Neutrophil (primary cell): ENCODE measurements at regions not wholly inside any gene's neighbourhood (a gene's known extent, or its start where the extent isn't known, plus 50 kb on each side); places are given as distances from the start of the nearest gene placed in this dataset.

Source experiments
- H3K27ac ChIP-seq: fragments of 200-600 bp; sonication (generic); 2 replicates; pipeline ENCODE4 v1.5.1; 2016; ENCODE audit warnings: mild to moderate bottlenecking, moderate library complexity
- H3K27me3 ChIP-seq: fragments of 200-600 bp; sonication (generic); 2 replicates; pipeline ENCODE4 v1.6.0; 2016; ENCODE audit warnings: mild to moderate bottlenecking
- H3K36me3 ChIP-seq: fragments of 200-600 bp; sonication (generic); 2 replicates; pipeline ENCODE4 v1.5.1; 2017
- H3K4me1 ChIP-seq, 2 experiments: fragments of 200-600 bp in 1 of 2; sonication (generic) in 1 of 2; 1 replicate in 1 of 2; 2 replicates in 1 of 2; pipeline versions ENCODE4 v1.5.1 to v1.6.1; 2013 to 2016; ENCODE audit warnings: low read depth in 1 of 2, low read length in 1 of 2, mild to moderate bottlenecking in 1 of 2, moderate library complexity in 1 of 2; ENCODE audit not compliant: control insufficient read depth in 1 of 2, insufficient read depth in 1 of 2
- H3K4me3 ChIP-seq, 2 experiments: fragments of 200-600 bp in 1 of 2; sonication (generic) in 1 of 2; 1 replicate in 1 of 2; 2 replicates in 1 of 2; pipeline ENCODE4 v1.5.1; 2013 to 2016; ENCODE audit warnings: low read depth in 1 of 2, low read length in 1 of 2, mild to moderate bottlenecking in 1 of 2, moderate library complexity in 1 of 2
- H3K9me3 ChIP-seq: fragments of 200-600 bp; sonication (generic); 2 replicates; pipeline ENCODE4 v1.5.1; 2016
- CTCF ChIP-seq: fragments of 200-600 bp; sonication (generic); IDR thresholded peaks from 2 replicates; pipeline ENCODE4 v1.5.1; 2016; ENCODE audit warnings: antibody characterized with exemption

- Histone ChIP-seq H3K4me1 (no peaks in the 10 kb centered on the region), H3K27me3 (no peaks in the 10 kb centered on the region), H3K4me3 (no peak overlapping the region), H3K9me3 (no peaks in the 10 kb centered on the region), H3K36me3 (no peaks in the 10 kb centered on the region), H3K27ac (no peak overlapping the region)
- TF ChIP-seq CTCF = no peak
Observed at GRCh38 chr9:86775718-86776117, 171.6 kb downstream of the GAS1 start.

- Histone ChIP-seq H3K4me3 (no peak overlapping the region), H3K27me3 (no peaks in the 10 kb centered on the region), H3K4me1 (no peaks in the 10 kb centered on the region), H3K9me3 (no peaks in the 10 kb centered on the region), H3K36me3 (no peaks in the 10 kb centered on the region), H3K27ac (no peak overlapping the region)
- no peak for TF ChIP-seq CTCF
Observed at GRCh38 chr9:86774116-86774515, 173.2 kb downstream of the GAS1 start.

GRCh38 chr9:86773422-86773945, 173.8 kb downstream of the GAS1 start:
- TF ChIP-seq CTCF = no peak
- no peak overlapping the region for H3K27ac ChIP-seq

GRCh38 chr9:86772635-86772993, 174.7 kb downstream of the GAS1 start:
- H3K27ac ChIP-seq = no peak overlapping the region

More at GRCh38 chr9:86773422-86773945, 173.8 kb downstream of the GAS1 start:
- Histone ChIP-seq H3K4me1 (no peaks in the 10 kb centered on the region), H3K9me3 (no peaks in the 10 kb centered on the region), H3K27me3 (no peaks in the 10 kb centered on the region), H3K36me3 (no peaks in the 10 kb centered on the region), H3K4me3 (no peak overlapping the region)

GRCh38 chr9:86771941-86772634, 175.2 kb downstream of the GAS1 start:
- Histone ChIP-seq H3K27me3 (no peaks in the 10 kb centered on the region), H3K36me3 (no peaks in the 10 kb centered on the region), H3K4me3 (no peak overlapping the region), H3K4me1 (no peaks in the 10 kb centered on the region), H3K27ac (no peak overlapping the region), H3K9me3 (no peaks in the 10 kb centered on the region)
- no peak for TF ChIP-seq CTCF

More at GRCh38 chr9:86772635-86772993, 174.7 kb downstream of the GAS1 start:
- H3K9me3 ChIP-seq = no peaks in the 10 kb centered on the region
- no peaks in the 10 kb centered on the region for H3K27me3 ChIP-seq
- no peak overlapping the region for H3K4me3 ChIP-seq
- no peak for TF ChIP-seq CTCF
- no peaks in the 10 kb centered on the region for H3K4me1 ChIP-seq
- no peaks in the 10 kb centered on the region for H3K36me3 ChIP-seq
